GM12874 (cell line): ENCODE measurements at regions not wholly inside any gene's neighbourhood (a gene's known extent, or its start where the extent isn't known, plus 50 kb on each side); places are given as distances from the start of the nearest gene placed in this dataset.

ENCODE experiments used
- TF ChIP-seq, protein P1 (sequence below): IDR thresholded peaks from 2 replicates; pipeline ENCODE4 v1.5.1; 2011; ENCODE audit warnings: low read depth, mild to moderate bottlenecking, control low read depth, low read length, moderate library complexity; ENCODE audit not compliant: insufficient read depth

GRCh38 chr4:58048491-58048890 lies 938.3 kb upstream of the IGFBP7 start:
- TF ChIP-seq, protein P1, sequence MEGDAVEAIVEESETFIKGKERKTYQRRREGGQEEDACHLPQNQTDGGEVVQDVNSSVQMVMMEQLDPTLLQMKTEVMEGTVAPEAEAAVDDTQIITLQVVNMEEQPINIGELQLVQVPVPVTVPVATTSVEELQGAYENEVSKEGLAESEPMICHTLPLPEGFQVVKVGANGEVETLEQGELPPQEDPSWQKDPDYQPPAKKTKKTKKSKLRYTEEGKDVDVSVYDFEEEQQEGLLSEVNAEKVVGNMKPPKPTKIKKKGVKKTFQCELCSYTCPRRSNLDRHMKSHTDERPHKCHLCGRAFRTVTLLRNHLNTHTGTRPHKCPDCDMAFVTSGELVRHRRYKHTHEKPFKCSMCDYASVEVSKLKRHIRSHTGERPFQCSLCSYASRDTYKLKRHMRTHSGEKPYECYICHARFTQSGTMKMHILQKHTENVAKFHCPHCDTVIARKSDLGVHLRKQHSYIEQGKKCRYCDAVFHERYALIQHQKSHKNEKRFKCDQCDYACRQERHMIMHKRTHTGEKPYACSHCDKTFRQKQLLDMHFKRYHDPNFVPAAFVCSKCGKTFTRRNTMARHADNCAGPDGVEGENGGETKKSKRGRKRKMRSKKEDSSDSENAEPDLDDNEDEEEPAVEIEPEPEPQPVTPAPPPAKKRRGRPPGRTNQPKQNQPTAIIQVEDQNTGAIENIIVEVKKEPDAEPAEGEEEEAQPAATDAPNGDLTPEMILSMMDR: no peak

- TF ChIP-seq, protein P1: no peak
These were observed 932.0 kb upstream of the IGFBP7 start for GRCh38 chr4:58042176-58042575.

GRCh38 chr4:57993944-57994343 lies 883.8 kb upstream of the IGFBP7 start:
- TF ChIP-seq, protein P1: no peak

GRCh38 chr4:57989430-57989829 lies 879.2 kb upstream of the IGFBP7 start:
- TF ChIP-seq, protein P1: no peak

DNA sequence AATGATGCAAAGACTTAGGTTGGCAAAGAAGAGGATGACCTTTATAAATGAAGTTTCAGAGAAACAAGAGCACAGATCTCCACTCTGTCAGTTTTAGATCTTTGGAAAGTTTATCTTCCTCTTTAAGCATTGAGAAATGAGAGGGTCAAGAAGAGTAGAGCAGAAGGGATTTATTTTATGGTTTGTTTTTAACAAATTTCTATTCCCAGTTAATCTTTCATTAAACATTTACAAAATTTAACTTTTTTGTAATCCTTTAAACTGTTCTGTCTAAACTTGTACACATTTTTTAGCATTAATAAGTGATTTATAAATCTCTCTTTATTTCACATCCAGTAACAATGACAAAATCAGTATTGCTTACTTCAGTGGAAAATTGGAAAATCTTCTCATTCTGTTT lies 875.0 kb upstream of the IGFBP7 start:
- TF ChIP-seq, protein P1: no peak

- TF ChIP-seq, protein P1: no peak
These were observed 870.9 kb upstream of the IGFBP7 start for GRCh38 chr4:57981123-57981522.

DNA sequence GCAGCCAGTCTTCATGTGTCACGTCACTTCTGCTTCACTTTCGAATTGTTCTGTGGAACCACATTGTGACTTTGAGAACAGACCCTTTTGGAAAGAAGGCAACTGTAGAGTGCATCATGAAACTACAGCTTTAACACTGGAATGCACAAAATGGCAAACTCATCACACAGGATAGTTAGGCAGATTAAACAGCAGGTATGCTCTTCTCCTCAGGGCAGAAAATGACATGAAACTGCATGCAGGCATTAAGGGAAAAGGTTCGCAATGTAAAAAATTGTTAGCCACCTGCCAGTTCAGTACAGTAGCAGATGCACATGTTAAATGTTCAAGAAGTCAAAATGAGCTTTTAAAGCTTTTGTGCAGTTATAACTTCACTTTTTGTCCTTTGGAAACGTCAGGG lies 864.6 kb upstream of the IGFBP7 start:
- TF ChIP-seq, protein P1: no peak

- TF ChIP-seq, protein P1: no peak
These were observed 863.6 kb upstream of the IGFBP7 start for GRCh38 chr4:57973819-57974218.
